NCI-H82 (cell line): ENCODE measurements at regions not wholly inside any gene's neighbourhood (a gene's known extent, or its start where the extent isn't known, plus 50 kb on each side); places are given as distances from the start of the nearest gene placed in this dataset.
"Not testable (repeated sequence)": the region's sequence is repeated elsewhere in the genome, so short reads cannot be mapped to it uniquely, and the experiment has no call there.

Experiments used
- DNase-seq: peaks from one replicate; lab custom pipeline; 2025; lab: John Stamatoyannopoulos, UW

DNA sequence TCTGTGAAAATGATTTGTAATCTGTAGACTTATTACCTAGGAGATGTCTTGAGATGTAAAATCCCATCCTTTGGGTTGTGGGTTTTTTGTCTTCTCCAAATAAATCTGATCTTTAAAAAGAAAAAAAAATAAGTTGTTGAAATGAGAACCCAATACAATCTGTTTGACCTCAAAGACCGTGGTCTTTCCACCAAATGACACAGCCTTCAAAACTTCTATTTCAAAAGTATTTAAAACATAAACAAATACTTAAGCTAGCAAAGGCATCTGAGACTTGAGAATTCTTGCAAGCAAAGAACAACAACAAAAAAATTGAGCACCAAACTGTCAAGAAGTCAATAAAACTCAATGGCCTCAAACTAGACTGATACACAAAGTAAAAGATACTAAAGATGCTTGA, 67.9 kb upstream of the HECW1 start:
- no peak for DNase-seq

DNA sequence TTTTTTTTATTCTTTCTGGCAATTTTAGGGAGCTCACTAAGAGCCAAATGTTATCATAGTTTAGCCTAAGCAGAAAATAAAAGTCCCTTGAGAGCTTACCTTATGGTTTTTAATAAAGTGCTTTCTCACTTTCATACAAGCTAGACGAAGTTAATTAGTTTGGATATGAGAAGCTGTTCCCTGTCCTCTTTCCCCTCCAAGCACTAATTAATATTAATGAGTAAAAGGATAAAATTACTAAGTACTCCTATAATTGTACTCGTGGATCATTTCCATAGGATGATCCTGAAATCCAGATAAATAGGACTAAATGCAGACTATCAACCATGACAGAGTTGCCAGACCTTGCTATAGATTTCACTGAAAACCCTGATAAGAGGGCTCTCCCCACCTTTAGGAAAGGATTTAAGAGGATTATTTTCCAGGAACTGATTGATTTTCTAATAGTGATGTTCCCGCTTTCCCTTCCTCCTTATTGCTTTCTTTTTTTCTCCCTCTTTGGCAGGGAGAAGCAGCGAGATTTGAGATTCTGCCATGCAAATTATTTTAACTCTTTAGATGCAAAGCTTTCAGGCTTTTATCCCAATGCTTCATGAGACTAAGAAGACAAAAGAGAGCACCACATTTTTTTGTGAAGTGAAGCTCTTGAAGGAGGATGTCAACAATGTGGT, 58.3 kb upstream of the HECW1 start:
- peak; percentile 29 for DNase-seq

- no peak for DNase-seq
These were observed 55.3 kb upstream of the HECW1 start for GRCh38 chr7:43057141-43057540.

GRCh38 chr7:43058271-43059066, 54.0 kb upstream of the HECW1 start:
- no peak for DNase-seq

- DNase-seq: not testable (repeated sequence)
These were observed 53.3 kb upstream of the HECW1 start for GRCh38 chr7:43059067-43059600.
